GM10266 (cell line): ENCODE measurements at regions not wholly inside any gene's neighbourhood (a gene's known extent, or its start where the extent isn't known, plus 50 kb on each side); places are given as distances from the start of the nearest gene placed in this dataset.
"Not testable (repeated sequence)": the region's sequence is repeated elsewhere in the genome, so short reads cannot be mapped to it uniquely, and the experiment has no call there.

ENCODE experiments used
- DNase-seq: peaks from one replicate; pipeline ENCODE4 v3.0.0; 2012; ENCODE audit errors: extremely low spot score
- TF ChIP-seq, protein P1 (sequence below): IDR thresholded peaks from 2 replicates; pipeline ENCODE4 v1.5.1; 2012; ENCODE audit warnings: mild to moderate bottlenecking, low read depth; ENCODE audit not compliant: control insufficient read depth, insufficient read depth; ENCODE audit errors: missing control alignments

DNA sequence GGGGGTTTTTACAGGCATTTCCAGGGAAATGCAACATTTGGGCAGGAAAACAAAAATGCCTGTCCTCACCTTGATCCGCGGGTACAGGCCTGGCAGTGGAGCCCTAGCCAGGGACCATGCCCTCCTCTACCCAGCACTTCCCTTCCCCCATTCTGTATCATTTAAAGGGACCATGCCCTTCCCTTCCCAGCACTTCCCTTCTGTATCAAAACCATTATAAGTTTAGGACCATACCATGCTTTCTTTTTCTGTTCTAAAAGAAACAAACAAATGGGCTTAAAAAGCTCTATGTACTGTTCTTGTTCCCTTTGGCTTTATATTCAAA, 166.9 kb upstream of the ZNF608 start:
- TF ChIP-seq, protein P1, sequence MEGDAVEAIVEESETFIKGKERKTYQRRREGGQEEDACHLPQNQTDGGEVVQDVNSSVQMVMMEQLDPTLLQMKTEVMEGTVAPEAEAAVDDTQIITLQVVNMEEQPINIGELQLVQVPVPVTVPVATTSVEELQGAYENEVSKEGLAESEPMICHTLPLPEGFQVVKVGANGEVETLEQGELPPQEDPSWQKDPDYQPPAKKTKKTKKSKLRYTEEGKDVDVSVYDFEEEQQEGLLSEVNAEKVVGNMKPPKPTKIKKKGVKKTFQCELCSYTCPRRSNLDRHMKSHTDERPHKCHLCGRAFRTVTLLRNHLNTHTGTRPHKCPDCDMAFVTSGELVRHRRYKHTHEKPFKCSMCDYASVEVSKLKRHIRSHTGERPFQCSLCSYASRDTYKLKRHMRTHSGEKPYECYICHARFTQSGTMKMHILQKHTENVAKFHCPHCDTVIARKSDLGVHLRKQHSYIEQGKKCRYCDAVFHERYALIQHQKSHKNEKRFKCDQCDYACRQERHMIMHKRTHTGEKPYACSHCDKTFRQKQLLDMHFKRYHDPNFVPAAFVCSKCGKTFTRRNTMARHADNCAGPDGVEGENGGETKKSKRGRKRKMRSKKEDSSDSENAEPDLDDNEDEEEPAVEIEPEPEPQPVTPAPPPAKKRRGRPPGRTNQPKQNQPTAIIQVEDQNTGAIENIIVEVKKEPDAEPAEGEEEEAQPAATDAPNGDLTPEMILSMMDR = no peak
- DNase-seq = no peak

DNA sequence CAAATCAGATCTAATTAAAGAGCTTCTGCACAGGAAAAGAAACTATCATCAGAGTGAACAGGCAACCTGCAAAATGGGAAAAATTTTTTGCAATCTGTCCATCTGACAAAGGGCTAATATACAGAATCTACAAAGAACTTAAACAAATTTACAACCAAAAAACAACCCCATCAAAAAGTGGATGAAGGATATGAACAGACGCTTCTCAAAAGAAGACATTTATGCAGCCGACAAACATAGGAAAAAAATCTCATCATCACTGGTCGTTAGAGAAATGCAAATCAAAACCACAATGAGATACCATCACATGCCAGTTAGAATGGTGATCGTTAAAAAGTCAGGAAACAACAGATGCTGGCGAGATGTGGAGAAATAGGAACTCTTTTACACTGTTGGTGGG, 169.9 kb upstream of the ZNF608 start:
- DNase-seq = not testable (repeated sequence)

DNA sequence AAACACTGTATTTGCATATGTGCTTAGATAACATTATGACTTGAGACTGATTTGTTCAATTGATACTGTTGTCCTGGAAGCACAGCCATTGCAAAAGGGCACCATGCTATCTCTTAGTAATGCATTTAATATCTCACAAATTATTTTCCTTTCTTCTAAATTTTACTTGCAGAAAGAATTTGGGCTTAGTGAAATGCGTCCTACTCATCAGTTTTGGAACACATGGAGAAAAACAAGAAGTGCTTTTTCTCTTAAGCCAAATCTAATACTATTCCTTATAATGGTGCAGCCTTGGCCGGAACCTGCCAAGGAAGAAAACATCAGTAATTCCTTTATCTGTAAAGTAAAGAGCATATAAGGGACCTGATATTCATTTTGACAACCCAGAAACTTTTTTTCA, 172.2 kb upstream of the ZNF608 start:
- DNase-seq = no peak
- TF ChIP-seq, protein P1 = no peak

DNA sequence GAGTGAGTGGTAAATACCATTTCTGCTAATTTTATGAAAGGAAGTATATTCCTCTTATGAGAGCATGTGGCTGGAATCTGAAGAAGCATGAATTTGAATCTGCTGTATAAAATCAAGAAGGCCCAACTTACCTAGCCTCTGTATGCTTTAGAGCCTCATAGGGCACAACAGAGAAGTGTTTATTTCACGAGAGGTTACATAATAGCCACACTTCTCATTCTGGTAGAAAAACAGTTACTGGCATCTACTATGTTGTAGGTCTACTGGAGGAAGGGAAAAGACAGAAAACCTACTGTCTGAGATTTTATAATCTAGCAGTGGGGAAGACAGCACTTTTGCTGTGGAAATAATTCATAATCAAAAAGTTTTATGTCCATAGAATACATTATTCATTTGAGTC, 172.6 kb upstream of the ZNF608 start:
- DNase-seq = no peak
- TF ChIP-seq, protein P1 = no peak

DNA sequence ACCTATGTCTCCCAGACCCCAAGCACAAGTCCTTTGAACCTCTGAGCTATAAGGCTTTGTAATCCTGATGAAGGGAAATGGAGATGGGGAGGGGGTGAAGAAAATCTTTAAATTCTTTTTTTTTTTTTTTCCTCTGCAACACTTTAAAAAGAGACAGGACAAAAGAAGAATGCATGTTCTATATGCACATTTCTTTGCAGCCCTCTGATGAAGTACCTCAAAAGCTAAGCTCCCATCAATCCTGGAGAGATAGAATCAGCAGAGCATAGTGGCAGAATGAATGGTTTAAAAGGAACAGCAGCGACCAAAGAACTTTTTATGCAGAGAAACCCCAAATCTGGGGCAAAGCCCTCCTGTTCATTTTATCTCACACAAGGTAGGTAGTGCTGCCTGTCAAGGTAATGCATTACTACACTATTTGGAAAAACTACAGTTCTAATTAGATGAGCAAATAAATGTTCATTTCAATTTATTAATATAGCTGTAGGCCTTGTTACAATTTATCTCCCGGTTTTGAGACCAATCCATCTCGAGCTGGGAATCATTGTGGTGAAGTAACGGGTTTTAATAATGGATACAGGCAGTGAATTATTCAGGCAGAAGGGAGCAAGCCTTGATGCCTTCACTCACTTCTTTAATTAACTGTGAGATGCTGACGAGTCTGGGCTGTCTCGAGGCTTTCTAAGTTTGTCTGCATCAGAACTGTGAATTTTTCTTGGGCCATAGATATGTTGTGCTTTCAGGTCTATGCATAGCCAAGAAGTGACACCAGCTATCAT, 173.5 kb upstream of the ZNF608 start:
- no peak for DNase-seq
- TF ChIP-seq, protein P1 = no peak

DNA sequence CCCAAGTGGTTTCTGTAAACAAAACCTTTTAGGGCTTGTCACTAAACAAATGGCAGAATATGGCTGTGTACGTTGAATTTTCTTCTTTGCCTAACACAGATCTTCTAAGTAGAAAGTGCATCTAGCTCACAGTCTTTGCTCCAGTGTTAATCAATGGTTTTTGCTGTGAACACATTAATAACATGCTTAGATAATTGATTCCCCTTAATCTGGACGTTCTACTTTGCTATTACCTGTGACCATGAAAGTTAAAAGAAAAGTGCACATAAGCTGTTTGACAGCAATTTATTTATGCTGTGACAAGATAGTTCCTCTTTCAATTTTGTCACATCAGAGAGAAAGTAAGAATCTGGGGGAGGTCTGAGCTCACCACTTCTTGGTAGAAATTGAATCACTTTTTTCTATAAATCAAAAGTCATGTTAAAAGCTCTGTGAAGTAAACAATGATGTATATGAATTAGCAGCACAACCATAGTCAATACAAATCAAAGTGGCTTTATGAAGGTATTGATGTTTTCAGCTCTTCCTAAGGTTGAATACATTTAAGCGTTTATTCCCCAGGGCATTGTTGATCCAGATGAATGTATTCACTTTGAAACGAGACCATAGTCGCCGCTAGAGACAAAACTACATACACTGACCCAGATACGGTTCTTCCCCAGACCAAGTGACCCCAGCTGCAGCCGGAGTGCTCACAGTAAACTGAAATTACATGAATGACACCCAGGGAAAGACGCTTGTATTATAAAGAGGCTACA, 174.6 kb upstream of the ZNF608 start:
- peak; percentile 25 for DNase-seq
- TF ChIP-seq, protein P1 = peak; percentile 9

DNA sequence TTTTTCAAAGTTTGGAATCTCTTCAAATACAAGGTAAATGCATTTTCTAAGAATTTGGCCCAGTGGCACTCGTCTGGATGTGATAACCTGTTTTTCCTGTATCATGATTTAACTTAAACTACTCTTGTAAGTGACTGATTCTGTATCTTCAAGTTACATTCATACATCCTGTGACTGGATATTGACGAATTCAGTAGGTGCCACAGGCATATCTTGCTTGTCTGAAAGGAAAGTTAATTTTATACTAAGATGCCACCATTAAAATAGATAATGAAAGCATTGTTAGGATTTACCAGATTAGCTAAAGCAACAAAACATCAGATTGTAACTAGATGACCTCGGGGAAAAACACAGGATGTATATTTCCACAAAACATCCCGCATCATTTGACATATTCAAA, 175.3 kb upstream of the ZNF608 start:
- TF ChIP-seq, protein P1 = no peak
- DNase-seq = no peak
